ENCODE measurements at regions not wholly inside any gene's neighbourhood (a gene's known extent, or its start where the extent isn't known, plus 50 kb on each side); places are given as distances from the start of the nearest gene placed in this dataset.

DNA sequence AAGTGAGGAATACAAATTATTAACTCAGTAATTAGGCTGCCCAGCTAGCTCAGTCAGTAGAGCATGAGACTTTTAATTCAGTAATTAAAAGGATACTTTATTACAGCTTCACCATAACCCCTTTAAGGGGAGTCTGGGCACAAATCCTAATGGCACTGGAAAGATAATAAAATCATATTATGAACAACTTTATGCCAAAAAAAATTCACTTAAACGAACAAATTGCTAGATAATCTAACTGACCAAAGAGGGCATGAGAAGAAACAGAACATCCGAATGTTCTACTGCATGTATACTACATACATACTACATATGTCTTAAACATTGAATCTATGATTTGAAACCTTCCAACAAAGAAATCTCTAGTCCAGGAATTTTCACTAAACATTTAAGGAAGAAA, 159.5 kb downstream of the CYP26B1 start:
- H3K36me3 ChIP-seq (ENCODE audit: control insufficient read depth, insufficient read depth, low read length), result no peaks in the 10 kb centered on the region
- TF ChIP-seq, protein P1, sequence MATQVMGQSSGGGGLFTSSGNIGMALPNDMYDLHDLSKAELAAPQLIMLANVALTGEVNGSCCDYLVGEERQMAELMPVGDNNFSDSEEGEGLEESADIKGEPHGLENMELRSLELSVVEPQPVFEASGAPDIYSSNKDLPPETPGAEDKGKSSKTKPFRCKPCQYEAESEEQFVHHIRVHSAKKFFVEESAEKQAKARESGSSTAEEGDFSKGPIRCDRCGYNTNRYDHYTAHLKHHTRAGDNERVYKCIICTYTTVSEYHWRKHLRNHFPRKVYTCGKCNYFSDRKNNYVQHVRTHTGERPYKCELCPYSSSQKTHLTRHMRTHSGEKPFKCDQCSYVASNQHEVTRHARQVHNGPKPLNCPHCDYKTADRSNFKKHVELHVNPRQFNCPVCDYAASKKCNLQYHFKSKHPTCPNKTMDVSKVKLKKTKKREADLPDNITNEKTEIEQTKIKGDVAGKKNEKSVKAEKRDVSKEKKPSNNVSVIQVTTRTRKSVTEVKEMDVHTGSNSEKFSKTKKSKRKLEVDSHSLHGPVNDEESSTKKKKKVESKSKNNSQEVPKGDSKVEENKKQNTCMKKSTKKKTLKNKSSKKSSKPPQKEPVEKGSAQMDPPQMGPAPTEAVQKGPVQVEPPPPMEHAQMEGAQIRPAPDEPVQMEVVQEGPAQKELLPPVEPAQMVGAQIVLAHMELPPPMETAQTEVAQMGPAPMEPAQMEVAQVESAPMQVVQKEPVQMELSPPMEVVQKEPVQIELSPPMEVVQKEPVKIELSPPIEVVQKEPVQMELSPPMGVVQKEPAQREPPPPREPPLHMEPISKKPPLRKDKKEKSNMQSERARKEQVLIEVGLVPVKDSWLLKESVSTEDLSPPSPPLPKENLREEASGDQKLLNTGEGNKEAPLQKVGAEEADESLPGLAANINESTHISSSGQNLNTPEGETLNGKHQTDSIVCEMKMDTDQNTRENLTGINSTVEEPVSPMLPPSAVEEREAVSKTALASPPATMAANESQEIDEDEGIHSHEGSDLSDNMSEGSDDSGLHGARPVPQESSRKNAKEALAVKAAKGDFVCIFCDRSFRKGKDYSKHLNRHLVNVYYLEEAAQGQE (IDR thresholded peaks at IDR 0.05; ENCODE audit: insufficient read depth in 1 of 2, low read depth in 2 of 2, low read length in 1 of 2), result no peak
- TF ChIP-seq POLR2AphosphoS5 (IDR thresholded peaks at IDR 0.05; ENCODE audit: low read depth, low read length) (no peak), TCF7L2 (IDR thresholded peaks at IDR 0.05; ENCODE audit: low read depth, low read length) (no peak), SIN3A (IDR thresholded peaks at IDR 0.05; ENCODE audit: borderline replicate concordance, insufficient read depth, low read depth, low read length) (no peak)
- TF ChIP-seq, protein P2, sequence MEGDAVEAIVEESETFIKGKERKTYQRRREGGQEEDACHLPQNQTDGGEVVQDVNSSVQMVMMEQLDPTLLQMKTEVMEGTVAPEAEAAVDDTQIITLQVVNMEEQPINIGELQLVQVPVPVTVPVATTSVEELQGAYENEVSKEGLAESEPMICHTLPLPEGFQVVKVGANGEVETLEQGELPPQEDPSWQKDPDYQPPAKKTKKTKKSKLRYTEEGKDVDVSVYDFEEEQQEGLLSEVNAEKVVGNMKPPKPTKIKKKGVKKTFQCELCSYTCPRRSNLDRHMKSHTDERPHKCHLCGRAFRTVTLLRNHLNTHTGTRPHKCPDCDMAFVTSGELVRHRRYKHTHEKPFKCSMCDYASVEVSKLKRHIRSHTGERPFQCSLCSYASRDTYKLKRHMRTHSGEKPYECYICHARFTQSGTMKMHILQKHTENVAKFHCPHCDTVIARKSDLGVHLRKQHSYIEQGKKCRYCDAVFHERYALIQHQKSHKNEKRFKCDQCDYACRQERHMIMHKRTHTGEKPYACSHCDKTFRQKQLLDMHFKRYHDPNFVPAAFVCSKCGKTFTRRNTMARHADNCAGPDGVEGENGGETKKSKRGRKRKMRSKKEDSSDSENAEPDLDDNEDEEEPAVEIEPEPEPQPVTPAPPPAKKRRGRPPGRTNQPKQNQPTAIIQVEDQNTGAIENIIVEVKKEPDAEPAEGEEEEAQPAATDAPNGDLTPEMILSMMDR (IDR thresholded peaks at IDR 0.05), result no peak
- H3K4me3 ChIP-seq (ENCODE audit: low read depth in 2 of 2, low read length in 2 of 2), result no peak overlapping the region
- no peaks in the 10 kb centered on the region for H3K9me3 ChIP-seq (ENCODE audit: control insufficient read depth, insufficient read depth, low read depth, low read length)
- no peak overlapping the region for H3K27ac ChIP-seq (ENCODE audit: low read length)
- ChIA-PET CTCF (interaction anchor here (0.6 kb wide), 1 partner anchor 14 kb away, joined by 3 read pairs; no protein-coding TSS in a partner anchor), POLR2A (no interaction called here)
- H3K27me3 ChIP-seq (ENCODE audit: control insufficient read depth, insufficient read depth, low read length), result no peaks in the 10 kb centered on the region; the same call in none of the 2 replicates
- in situ Hi-C loops (cut with HindIII; ENCODE audit: low pct_unique_long_range_greater_than_20kb, low sequenced_read_pairs), result no loop called here
- no peak for DNase-seq (ENCODE audit: low read depth, low spot score)
- no TSS peak for BruUV-seq (replicated peaks)
- no peak for ATAC-seq
- intact Hi-C loops (cut with micrococcal nuclease; ENCODE audit: unreplicated experiment), result no loop called here
- H3K4me1 ChIP-seq (ENCODE audit: control insufficient read depth, insufficient read depth, low read length), result no peaks in the 10 kb centered on the region

DNA sequence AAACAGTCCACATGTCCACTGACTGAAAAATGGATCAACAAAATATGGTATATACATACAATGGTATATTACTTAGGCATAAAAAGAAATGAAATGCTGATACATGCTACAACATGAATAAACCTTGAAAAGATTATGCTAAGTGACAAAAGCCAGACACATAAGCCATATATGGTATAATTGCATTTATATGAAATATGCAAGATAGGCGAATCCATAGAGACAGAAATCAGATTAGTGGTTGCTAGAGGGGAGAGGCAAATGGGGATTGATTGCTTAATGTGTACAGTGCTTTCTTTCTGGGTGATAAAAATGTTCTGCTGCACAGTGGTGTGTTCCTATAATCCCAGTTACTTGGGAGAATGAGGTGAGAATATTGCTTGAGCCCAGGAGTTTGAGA, 171.0 kb downstream of the CYP26B1 start:
- intact Hi-C loops (cut with micrococcal nuclease; ENCODE audit: unreplicated experiment), result no loop called here
- Histone ChIP-seq H3K4me1 (ENCODE audit: control insufficient read depth, insufficient read depth, low read length) (no peaks in the 10 kb centered on the region), H3K27me3 (ENCODE audit: control insufficient read depth, insufficient read depth, low read length) (peaks cover 7% of the 10 kb centered on the region), H3K36me3 (ENCODE audit: control insufficient read depth, insufficient read depth, low read length) (no peaks in the 10 kb centered on the region), H3K9me3 (ENCODE audit: control insufficient read depth, insufficient read depth, low read depth, low read length) (no peaks in the 10 kb centered on the region), H3K27ac (ENCODE audit: low read length) (no peak overlapping the region), H3K4me3 (ENCODE audit: low read depth in 2 of 2, low read length in 2 of 2) (no peak overlapping the region)
- in situ Hi-C loops (cut with HindIII; ENCODE audit: low pct_unique_long_range_greater_than_20kb, low sequenced_read_pairs), result no loop called here
- ATAC-seq (no peak), DNase-seq (ENCODE audit: low read depth, low spot score) (no peak)
- no TSS peak for BruUV-seq (replicated peaks)
- ChIA-PET POLR2A (no interaction called here), CTCF (no interaction called here)
- TF ChIP-seq, protein P1 (IDR thresholded peaks at IDR 0.05; ENCODE audit: insufficient read depth in 1 of 2, low read depth in 2 of 2, low read length in 1 of 2), result no peak
- TF ChIP-seq SIN3A (IDR thresholded peaks at IDR 0.05; ENCODE audit: borderline replicate concordance, insufficient read depth, low read depth, low read length), result no peak
- TF ChIP-seq, protein P2 (IDR thresholded peaks at IDR 0.05), result no peak
- TF ChIP-seq POLR2AphosphoS5 (IDR thresholded peaks at IDR 0.05; ENCODE audit: low read depth, low read length), result no peak
- TF ChIP-seq TCF7L2 (IDR thresholded peaks at IDR 0.05; ENCODE audit: low read depth, low read length), result no peak
